WERI-Rb-1 (cell line): ENCODE measurements at regions not wholly inside any gene's neighbourhood (a gene's known extent, or its start where the extent isn't known, plus 50 kb on each side); places are given as distances from the start of the nearest gene placed in this dataset.

Experiments
- DNase-seq: peaks from one replicate; pipeline ENCODE4 v3.0.0-alpha.2; 2020
- H3K27ac ChIP-seq: fragments of 250-450 bp; sonication (Bioruptor Pico); 2 replicates; pipeline ENCODE4 v1.5.1; 2020; ENCODE audit warnings: mild to moderate bottlenecking, moderate library complexity
- H3K27me3 ChIP-seq: fragments of 250-450 bp; sonication (Bioruptor Pico); 2 replicates; pipeline ENCODE4 v1.5.1; 2021; ENCODE audit warnings: mild to moderate bottlenecking, low read depth, moderate library complexity; ENCODE audit not compliant: insufficient read depth, severe bottlenecking
- H3K36me3 ChIP-seq: fragments of 250-450 bp; sonication (Bioruptor Pico); 2 replicates; pipeline ENCODE4 v1.5.1; 2020; ENCODE audit warnings: mild to moderate bottlenecking, moderate library complexity
- H3K4me3 ChIP-seq: 2 replicates; pipeline ENCODE4 v1.5.1; 2011; ENCODE audit warnings: low read depth, mild to moderate bottlenecking, control low read depth, low read length
- H3K9me3 ChIP-seq: fragments of 250-450 bp; sonication (Bioruptor Pico); 2 replicates; pipeline ENCODE4 v1.5.1; 2021; ENCODE audit warnings: mild to moderate bottlenecking, moderate library complexity; ENCODE audit not compliant: severe bottlenecking
- TF ChIP-seq, protein P1 (sequence below): IDR thresholded peaks from 2 replicates; pipeline ENCODE4 v1.5.1; 2011; ENCODE audit warnings: low read depth, mild to moderate bottlenecking, control low read depth, inconsistent platforms, low read length

DNA sequence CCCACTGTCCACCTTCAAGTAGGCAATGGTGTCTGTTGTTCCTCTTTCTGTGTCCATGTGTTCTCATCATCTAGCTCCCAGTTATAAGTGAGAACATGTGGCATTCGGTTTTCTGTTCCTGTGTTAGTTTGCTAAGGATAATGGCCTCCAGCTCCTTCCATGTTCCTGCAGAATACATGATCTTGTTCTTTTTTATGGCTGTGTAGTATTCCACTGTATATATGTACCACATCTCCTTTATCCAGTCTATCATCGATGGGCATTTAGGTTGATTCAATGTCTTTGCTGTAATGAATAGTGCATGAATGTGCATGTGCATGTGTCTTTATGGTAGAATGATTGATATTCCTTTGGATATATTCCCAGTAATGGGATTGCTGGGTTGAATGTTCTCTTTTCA is 123.3 kb upstream of the LHX5 start:
- TF ChIP-seq, protein P1, sequence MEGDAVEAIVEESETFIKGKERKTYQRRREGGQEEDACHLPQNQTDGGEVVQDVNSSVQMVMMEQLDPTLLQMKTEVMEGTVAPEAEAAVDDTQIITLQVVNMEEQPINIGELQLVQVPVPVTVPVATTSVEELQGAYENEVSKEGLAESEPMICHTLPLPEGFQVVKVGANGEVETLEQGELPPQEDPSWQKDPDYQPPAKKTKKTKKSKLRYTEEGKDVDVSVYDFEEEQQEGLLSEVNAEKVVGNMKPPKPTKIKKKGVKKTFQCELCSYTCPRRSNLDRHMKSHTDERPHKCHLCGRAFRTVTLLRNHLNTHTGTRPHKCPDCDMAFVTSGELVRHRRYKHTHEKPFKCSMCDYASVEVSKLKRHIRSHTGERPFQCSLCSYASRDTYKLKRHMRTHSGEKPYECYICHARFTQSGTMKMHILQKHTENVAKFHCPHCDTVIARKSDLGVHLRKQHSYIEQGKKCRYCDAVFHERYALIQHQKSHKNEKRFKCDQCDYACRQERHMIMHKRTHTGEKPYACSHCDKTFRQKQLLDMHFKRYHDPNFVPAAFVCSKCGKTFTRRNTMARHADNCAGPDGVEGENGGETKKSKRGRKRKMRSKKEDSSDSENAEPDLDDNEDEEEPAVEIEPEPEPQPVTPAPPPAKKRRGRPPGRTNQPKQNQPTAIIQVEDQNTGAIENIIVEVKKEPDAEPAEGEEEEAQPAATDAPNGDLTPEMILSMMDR: no peak
- H3K4me3 ChIP-seq: no peak overlapping the region
- peaks cover 7% of the 10 kb centered on the region for H3K9me3 ChIP-seq
- no peaks in the 10 kb centered on the region for H3K36me3 ChIP-seq
- no peak overlapping the region for H3K27ac ChIP-seq
- H3K27me3 ChIP-seq: no peaks in the 10 kb centered on the region
- no peak for DNase-seq

DNA sequence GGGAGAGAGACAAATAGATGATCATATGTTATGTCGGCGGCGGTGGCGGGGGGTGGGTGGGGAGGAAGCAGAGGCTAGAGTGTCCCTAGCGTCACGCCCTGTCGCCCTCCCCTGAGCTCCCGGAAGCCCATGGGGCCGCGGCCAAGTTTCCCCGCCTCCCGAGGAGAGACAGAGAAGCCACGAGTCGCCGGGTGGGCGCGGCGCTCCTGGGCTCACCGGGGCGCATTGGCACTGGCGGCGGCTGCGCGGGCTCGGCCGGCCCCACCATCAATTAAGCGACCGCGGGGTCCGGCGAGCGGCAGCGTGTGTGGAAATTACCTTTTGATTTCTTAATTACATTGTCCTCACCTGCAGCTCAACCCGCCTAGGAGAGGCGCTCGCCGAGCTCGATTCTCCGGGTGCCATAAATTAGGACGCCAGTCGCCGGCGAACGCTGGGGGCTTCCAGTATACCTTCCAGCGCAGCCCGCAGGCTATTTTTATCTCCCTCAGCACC is 119.9 kb upstream of the LHX5 start:
- peak; percentile 92 for DNase-seq
- TF ChIP-seq, protein P1: no peak
- no peaks in the 10 kb centered on the region for H3K36me3 ChIP-seq
- no peaks in the 10 kb centered on the region for H3K27me3 ChIP-seq
- peaks cover 7% of the 10 kb centered on the region for H3K9me3 ChIP-seq
- peak overlapping the region; percentile 58 for H3K27ac ChIP-seq
- peak overlapping the region; percentile 53 for H3K4me3 ChIP-seq

DNA sequence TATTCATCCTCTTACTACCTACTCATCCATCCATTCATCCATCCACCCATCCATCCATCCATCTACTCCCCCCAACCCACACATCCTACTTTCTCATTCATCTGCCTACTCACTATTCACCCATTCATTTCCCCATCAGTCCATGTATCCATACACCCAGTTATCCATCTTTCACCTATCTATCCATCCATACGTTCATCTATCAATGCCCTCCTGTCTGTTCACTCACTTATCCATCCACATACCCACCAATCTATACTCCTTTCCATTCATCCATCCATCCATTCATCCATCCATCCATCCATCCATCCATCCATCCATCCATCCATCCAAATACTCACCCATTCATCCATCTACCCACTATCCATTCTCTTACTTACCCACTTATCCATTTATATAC is 117.8 kb upstream of the LHX5 start:
- H3K4me3 ChIP-seq: no peak overlapping the region
- H3K9me3 ChIP-seq: no peaks in the 10 kb centered on the region
- H3K27me3 ChIP-seq: no peaks in the 10 kb centered on the region
- TF ChIP-seq, protein P1: no peak
- H3K36me3 ChIP-seq: no peaks in the 10 kb centered on the region
- no peak for DNase-seq
- H3K27ac ChIP-seq: no peak overlapping the region

DNA sequence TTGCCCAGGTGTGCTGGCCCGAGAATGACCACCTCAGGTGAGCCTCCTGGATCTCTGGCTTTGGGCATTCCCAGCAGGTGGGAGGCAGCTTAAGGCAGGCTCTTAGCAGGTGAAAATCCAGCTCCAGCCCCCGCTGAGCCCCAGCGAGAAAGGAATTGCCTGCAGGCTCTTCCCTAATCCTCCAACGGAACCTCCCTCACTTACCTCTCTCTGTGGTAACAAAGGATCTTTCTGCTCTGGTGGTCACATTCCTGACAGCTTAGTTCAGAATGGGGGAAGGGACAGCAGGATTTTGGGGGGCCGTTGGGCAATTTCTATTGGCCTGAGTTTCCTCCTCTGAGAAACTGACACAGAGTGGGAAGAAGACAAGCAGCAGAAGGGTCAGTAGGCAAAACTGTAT is 116.0 kb upstream of the LHX5 start:
- TF ChIP-seq, protein P1: no peak
- H3K36me3 ChIP-seq: no peaks in the 10 kb centered on the region
- H3K4me3 ChIP-seq: no peak overlapping the region
- no peaks in the 10 kb centered on the region for H3K27me3 ChIP-seq
- no peaks in the 10 kb centered on the region for H3K9me3 ChIP-seq
- peak; percentile 73 for DNase-seq
- H3K27ac ChIP-seq: 0 out of 2 replicates have a peak overlapping the region, but pooled peaks have one; percentile 32

DNA sequence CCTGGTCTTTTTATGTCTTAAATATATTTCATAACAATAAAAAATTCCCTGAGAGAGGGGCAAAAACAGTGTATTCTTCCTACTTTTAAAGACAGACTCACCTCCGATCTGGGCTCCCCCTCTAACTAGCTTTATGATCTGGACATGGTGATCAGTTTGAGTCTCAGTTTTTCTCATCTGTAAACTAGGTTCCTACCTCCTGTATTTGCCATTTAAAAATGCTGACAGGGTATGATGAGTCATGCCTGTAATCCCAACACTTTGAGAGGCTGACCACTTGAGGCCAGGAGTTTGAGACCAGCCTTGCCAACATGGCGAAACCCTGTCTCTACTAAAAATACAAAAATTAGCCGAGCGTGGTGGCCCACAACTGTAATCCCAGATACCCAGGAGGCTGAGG is 114.8 kb upstream of the LHX5 start:
- H3K4me3 ChIP-seq: no peak overlapping the region
- no peak overlapping the region for H3K27ac ChIP-seq
- peaks cover 4% of the 10 kb centered on the region for H3K9me3 ChIP-seq
- TF ChIP-seq, protein P1: no peak
- DNase-seq: no peak
- no peaks in the 10 kb centered on the region for H3K27me3 ChIP-seq
- H3K36me3 ChIP-seq: no peaks in the 10 kb centered on the region

DNA sequence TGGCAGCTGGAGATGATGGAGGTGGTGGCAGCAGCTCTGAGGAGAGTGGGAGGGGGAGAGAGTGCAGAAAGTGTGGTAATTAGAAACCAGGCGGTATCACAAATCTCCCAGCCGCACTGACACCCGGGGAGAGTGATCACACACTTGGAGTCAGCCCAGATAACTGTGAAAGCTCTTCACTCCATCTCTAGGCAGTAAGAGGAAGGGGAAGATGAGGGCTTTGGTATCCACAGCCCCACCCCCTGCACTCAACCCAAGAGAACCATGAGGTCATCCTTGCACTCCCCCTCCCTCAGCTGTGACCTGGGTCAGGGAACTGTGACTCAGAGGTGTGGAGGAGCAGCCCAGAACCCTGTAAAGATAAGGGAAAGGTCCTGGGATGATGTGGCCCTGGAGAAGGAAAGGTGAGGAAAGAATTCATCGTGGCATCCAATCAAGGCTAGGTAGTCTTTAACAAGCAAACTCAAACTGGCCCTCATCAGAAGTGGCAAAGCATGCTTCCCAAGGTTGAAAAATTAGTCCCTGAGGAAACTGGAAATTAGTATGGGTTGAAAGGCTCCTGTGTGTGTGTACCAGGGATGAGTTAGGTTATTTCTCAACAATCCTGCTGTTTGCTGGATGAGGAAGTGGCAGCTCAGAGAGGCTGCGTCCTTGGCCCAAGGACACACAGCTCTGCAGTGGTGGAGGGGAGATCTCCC is 111.0 kb upstream of the LHX5 start:
- DNase-seq: peak; percentile 18
- Histone ChIP-seq H3K27ac (no peak overlapping the region), H3K36me3 (no peaks in the 10 kb centered on the region), H3K4me3 (no peak overlapping the region), H3K27me3 (no peaks in the 10 kb centered on the region), H3K9me3 (peaks cover 15% of the 10 kb centered on the region)
- TF ChIP-seq, protein P1: no peak
